ENCODE measurements at regions not wholly inside any gene's neighbourhood (a gene's known extent, or its start where the extent isn't known, plus 50 kb on each side); places are given as distances from the start of the nearest gene placed in this dataset.
"Not testable (repeated sequence)": the region's sequence is repeated elsewhere in the genome, so short reads cannot be mapped to it uniquely, and the experiment has no call there.

GRCh38 chr11:60592601-60593000 is 77.4 kb downstream of the MS4A13 start:
- DNase-seq: no peak

- DNase-seq: no peak
These were observed 79.9 kb downstream of the MS4A13 start for GRCh38 chr11:60594998-60595642.

- no peak for DNase-seq
These were observed 91.9 kb upstream of the MS4A8 start for GRCh38 chr11:60607483-60607882.

DNA sequence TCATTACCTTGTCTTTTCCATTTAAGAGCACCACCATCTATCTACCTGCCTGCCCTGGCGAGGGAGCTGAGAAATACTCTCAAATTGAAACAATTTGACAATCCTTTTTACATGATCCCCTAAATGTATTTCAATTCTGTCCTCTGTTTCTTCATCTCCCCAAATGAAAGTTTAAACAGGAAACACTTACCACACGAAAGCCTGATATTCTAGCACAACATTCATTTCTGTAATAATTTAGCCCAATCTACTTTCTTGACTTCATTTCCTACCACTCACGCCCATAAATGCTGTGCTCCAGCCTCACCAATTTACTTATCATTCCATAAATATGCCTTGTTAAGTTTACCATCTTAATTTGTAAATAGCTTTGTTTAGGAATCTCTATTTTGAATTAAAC is 89.8 kb upstream of the MS4A8 start:
- DNase-seq: no peak

DNA sequence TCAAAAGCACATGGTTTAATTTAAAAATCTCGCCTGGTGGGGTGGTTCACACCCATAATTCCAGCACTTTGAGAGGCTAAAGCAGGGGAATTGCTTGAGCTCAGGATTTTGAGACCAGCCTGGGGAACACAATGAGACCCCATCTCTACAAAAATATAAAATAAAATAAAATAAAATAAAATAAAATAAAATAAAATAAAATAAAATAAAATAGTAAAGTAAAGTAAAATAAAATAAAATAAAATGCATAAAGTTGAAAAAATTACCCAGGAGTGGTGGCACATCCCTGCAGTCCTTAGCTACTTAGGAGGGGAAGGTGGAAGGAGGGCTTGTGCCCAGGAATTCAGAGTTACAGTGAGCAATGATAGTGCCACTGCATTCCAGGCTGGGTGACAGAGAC is 88.7 kb upstream of the MS4A8 start:
- DNase-seq: no peak

GRCh38 chr11:60615497-60615896 is 83.9 kb upstream of the MS4A8 start:
- no peak for DNase-seq

GRCh38 chr11:60621940-60622339 is 77.5 kb upstream of the MS4A8 start:
- not testable (repeated sequence) for DNase-seq

- not testable (repeated sequence) for DNase-seq
These were observed 76.6 kb upstream of the MS4A8 start for GRCh38 chr11:60622776-60623175.

DNA sequence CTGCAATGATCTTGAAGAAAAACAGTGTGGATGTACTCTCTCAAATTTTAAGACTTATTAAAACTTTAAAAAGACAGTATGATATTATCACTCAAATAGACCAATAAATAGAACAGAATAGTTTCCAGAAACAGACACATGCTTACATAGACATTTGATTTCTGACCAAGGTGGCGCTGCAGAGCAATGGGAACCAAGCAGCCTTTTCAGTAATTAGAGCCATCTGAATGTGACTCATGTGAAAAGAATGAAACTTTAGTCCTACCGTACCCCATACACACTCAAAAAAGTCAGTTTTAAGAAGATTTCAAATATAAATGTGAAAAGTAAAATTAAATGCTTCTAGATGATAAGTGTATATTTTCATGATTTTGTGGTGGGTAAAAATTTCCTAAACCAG is 74.2 kb upstream of the MS4A8 start:
- DNase-seq: peak; percentile 8

- no peak for DNase-seq
These were observed 70.0 kb upstream of the MS4A8 start for GRCh38 chr11:60629399-60629798.

- no peak for DNase-seq
These were observed 67.5 kb upstream of the MS4A8 start for GRCh38 chr11:60631944-60632343.

DNA sequence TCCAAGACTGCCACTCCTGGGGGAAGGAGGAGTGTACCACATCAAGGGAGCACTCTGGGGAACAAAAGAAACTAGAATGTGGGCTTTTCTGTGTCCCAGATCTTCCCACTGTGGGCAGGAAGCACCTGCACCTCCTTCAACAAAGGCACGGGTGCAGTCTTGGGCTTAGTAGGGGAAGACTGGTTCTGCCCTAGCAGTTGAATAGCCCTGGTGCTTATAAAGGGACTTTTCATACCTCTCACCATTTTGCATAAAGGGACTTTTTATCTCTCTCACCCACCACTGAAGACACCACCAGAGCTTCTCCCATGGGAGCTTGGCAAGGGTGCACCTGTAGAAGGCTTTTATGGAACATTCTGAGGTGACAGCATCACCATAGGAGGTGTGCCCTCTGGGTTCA is 65.8 kb upstream of the MS4A8 start:
- DNase-seq: no peak

DNA sequence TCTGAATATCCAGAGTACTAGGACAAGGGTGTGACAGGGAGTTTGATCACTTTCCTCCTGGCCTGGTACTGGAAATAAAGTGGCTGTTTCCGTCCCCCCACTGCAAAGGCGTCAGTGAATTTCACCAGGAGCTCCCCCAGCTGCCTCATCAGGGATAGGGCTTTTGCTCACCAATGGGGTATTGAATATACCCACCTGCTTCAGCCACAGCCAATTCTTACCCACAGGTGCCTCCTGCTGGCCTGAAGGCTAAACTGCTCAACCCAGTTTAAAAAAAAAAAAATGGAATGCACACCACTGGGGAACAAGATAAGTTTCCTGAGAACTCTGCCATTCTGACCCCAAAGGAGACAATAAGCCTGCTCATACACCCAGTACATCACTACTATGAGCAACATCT is 65.3 kb upstream of the MS4A8 start:
- no peak for DNase-seq

DNA sequence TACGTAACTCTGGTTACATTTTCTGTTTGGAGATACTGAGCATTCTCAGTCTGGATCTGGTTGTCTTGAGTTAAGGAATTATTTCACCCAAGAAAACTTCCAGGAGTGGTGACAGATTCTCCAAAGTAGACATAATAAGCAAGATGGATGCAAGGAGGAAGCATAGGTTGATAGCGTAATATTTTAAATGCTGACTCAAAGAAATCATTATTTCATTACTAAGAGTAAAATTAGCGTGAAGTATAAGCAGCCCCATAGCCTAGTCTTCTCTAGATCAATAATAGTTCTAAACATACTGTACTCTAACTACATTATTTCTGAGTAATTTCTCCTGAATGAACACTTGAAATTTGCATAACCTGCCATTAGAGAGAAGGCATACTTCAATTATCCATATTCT is 57.5 kb upstream of the MS4A8 start:
- no peak for DNase-seq

GRCh38 chr11:60647087-60647486 is 52.3 kb upstream of the MS4A8 start:
- no peak for DNase-seq

All from fibroblast of skin of right quadriceps (primary cell).